Endothelial cell of umbilical vein (primary cell): ENCODE measurements at regions not wholly inside any gene's neighbourhood (a gene's known extent, or its start where the extent isn't known, plus 50 kb on each side); places are given as distances from the start of the nearest gene placed in this dataset.

Experiments
- BruUV-seq: library from RNA; stranded (reverse); fragments of 400-500 nt; replicated peaks from 2 replicates; lab custom pipeline; 2021; lab: Mats Ljungman, UMichigan
- CTCF ChIA-PET: fragments of 300-600, 350-600 bp; sonication (Branson Sonifier 250); formaldehyde crosslinking; loops from one replicate; lab custom pipeline; 2021; ENCODE audit warnings: antibody characterized with exemption, inconsistent platforms; lab: Charles Lee
- POLR2A ChIA-PET: fragments of 300-600, 350-600 bp; sonication (Branson Sonifier 250); formaldehyde crosslinking; loops from one replicate; lab custom pipeline; 2021; ENCODE audit warnings: antibody characterized with exemption, inconsistent platforms; lab: Charles Lee
- DNase-seq: peaks from one replicate; pipeline ENCODE4 v3.0.0-alpha.2; 2011; ENCODE audit warnings: low read depth, low spot score
- FAIRE-seq: peaks from 2 replicates; lab custom pipeline; 2011; peaks lifted over from hg19 to GRCh38; lab: Jason Lieb, UNC
- H2AFZ ChIP-seq: 2 replicates; pipeline ENCODE4 v1.6.0; 2012; ENCODE audit warnings: low read depth, low read length, control low read depth, inconsistent platforms
- H3K27ac ChIP-seq: 2 replicates; pipeline ENCODE4 v1.5.1; 2011; ENCODE audit warnings: low read depth, mild to moderate bottlenecking, control low read depth, low read length, moderate library complexity; ENCODE audit not compliant: insufficient read depth
- H3K27me3 ChIP-seq, 2 experiments: 2 replicates each; pipeline versions ENCODE4 v1.6.0 to v1.6.1; 2011; ENCODE audit warnings: low read length in 2 of 2, mixed read lengths in 1 of 2; ENCODE audit not compliant: control insufficient read depth in 2 of 2, insufficient read depth in 2 of 2
- H3K36me3 ChIP-seq, 2 experiments: 2 replicates in 1 of 2; 3 replicates in 1 of 2; pipeline ENCODE4 v1.5.1; 2011; ENCODE audit warnings: low read length in 2 of 2, mild to moderate bottlenecking in 1 of 2, moderate library complexity in 1 of 2; ENCODE audit not compliant: control insufficient read depth in 2 of 2, insufficient read depth in 2 of 2; ENCODE audit errors: extremely low read depth in 1 of 2
- H3K4me1 ChIP-seq: 3 replicates; pipeline ENCODE4 v1.5.1; 2011; ENCODE audit warnings: mild to moderate bottlenecking, low read length; ENCODE audit not compliant: control insufficient read depth, insufficient read depth; ENCODE audit errors: extremely low read depth
- H3K4me2 ChIP-seq: 2 replicates; pipeline ENCODE4 v1.6.1; 2011; ENCODE audit warnings: low read length, control low read depth, mixed read lengths; ENCODE audit not compliant: insufficient read depth
- H3K4me3 ChIP-seq, 3 experiments: fragments of 200-600 bp in 1 of 3; sonication (generic), shearing (Covaris generic) in 1 of 3; replicated peaks in 1 of 3; 2 replicates each; pipeline ENCODE4 v1.5.1; 2011 to 2016; ENCODE audit warnings: control low read depth in 3 of 3, low read length in 3 of 3, mild to moderate bottlenecking in 2 of 3, inconsistent platforms in 1 of 3, low read depth in 1 of 3, moderate library complexity in 1 of 3; ENCODE audit not compliant: insufficient read depth in 1 of 3
- H3K79me2 ChIP-seq: 2 replicates; pipeline ENCODE4 v1.6.0; 2012; ENCODE audit warnings: low read length, inconsistent platforms; ENCODE audit not compliant: control insufficient read depth, insufficient read depth
- H3K9ac ChIP-seq: replicated peaks from 2 replicates; pipeline ENCODE3; 2011; ENCODE audit warnings: low read length, control low read depth; ENCODE audit not compliant: insufficient read depth; ENCODE audit errors: extremely low read depth
- H3K9me1 ChIP-seq: replicated peaks from 3 replicates; pipeline ENCODE4 v1.6.0; 2011; ENCODE audit warnings: mild to moderate bottlenecking, low read length; ENCODE audit not compliant: control insufficient read depth, insufficient read depth; ENCODE audit errors: extremely low read depth
- H3K9me3 ChIP-seq: replicated peaks from 2 replicates; pipeline ENCODE4 v1.5.1; 2012; ENCODE audit warnings: low read length, inconsistent platforms; ENCODE audit not compliant: control insufficient read depth, insufficient read depth
- H4K20me1 ChIP-seq: replicated peaks from 2 replicates; pipeline ENCODE3; 2011; ENCODE audit warnings: mild to moderate bottlenecking, low read length; ENCODE audit not compliant: control insufficient read depth, insufficient read depth; ENCODE audit errors: extremely low read depth
- CTCF ChIP-seq, 2 donors: IDR thresholded peaks; 1 replicate in 1 of 2; 2 replicates in 1 of 2; pipeline ENCODE4 v1.5.1; 2011; ENCODE audit warnings: low read length in 2 of 2, mild to moderate bottlenecking in 2 of 2, moderate library complexity in 2 of 2, control low read depth in 1 of 2, inconsistent platforms in 1 of 2, low read depth in 1 of 2; ENCODE audit not compliant: insufficient read depth in 1 of 2; ENCODE audit errors: extremely low read depth in 1 of 2
- EZH2 ChIP-seq: IDR thresholded peaks from 2 replicates; pipeline ENCODE4 v1.6.1; 2012; ENCODE audit warnings: borderline replicate concordance, low read depth, mild to moderate bottlenecking, moderate library complexity, low read length, inconsistent platforms; ENCODE audit not compliant: severe bottlenecking
- FOS ChIP-seq: IDR thresholded peaks from 2 replicates; pipeline ENCODE4 v1.6.1; 2011; ENCODE audit warnings: mild to moderate bottlenecking, low read length, moderate library complexity, borderline replicate concordance; ENCODE audit not compliant: insufficient read depth
- GATA2 ChIP-seq: IDR thresholded peaks from 2 replicates; pipeline ENCODE4 v1.7.0; 2011; ENCODE audit warnings: low read depth, mild to moderate bottlenecking, moderate library complexity, mixed read lengths, low read length; ENCODE audit not compliant: insufficient read length, insufficient read depth
- JUN ChIP-seq: IDR thresholded peaks from 2 replicates; pipeline ENCODE4 v1.6.1; 2011; ENCODE audit warnings: borderline replicate concordance, low read depth; ENCODE audit not compliant: insufficient read length, insufficient read depth
- MAX ChIP-seq: IDR thresholded peaks from 2 replicates; pipeline ENCODE4 v1.6.1; 2011; ENCODE audit not compliant: insufficient read depth, insufficient read length
- MYC ChIP-seq: IDR thresholded peaks from one replicate; pipeline ENCODE4 v1.6.1; 2011; ENCODE audit warnings: mild to moderate bottlenecking, low read depth, low read length
- POLR2A ChIP-seq: IDR thresholded peaks from 2 replicates; pipeline ENCODE4 v1.6.1; 2012; ENCODE audit warnings: low read depth, mild to moderate bottlenecking, control low read depth, low read length
- POLR2AphosphoS5 ChIP-seq: IDR thresholded peaks from 2 replicates; pipeline ENCODE4 v1.6.1; 2012; ENCODE audit warnings: low read depth, mild to moderate bottlenecking, control low read depth, low read length, moderate library complexity; ENCODE audit not compliant: insufficient read depth
- dilution Hi-C: fragments of 300-500 bp; cut with MboI; formaldehyde crosslinking; loops from one replicate; pipeline ENCODE4 v1.15.0; 2019; ENCODE audit warnings: low sequenced_read_pairs; ENCODE audit not compliant: extremely low pct_ligation_motif_present
- intact Hi-C: fragments of 100-400 bp; cut with micrococcal nuclease; formaldehyde crosslinking; loops from one replicate; pipeline ENCODE4 v1.10.0; 2022

- no TSS peak for BruUV-seq
- DNase-seq: no peak
- TF ChIP-seq EZH2 (no peak), JUN (no peak), MAX (no peak)
- dilution Hi-C loops (no loop called here), intact Hi-C loops (no loop called here)
- CTCF ChIA-PET: no interaction called here
- Histone ChIP-seq H3K9ac (no peak overlapping the region), H3K79me2 (no peaks in the 10 kb centered on the region), H4K20me1 (no peaks in the 10 kb centered on the region), H3K9me1 (no peaks in the 10 kb centered on the region), H3K4me1 (no peaks in the 10 kb centered on the region), H3K27ac (no peak overlapping the region), H3K4me3 (no peak overlapping the region), H3K9me3 (peaks cover 2% of the 10 kb centered on the region), H2AFZ (no peak overlapping the region), H3K27me3 (no peaks in the 10 kb centered on the region), H3K36me3 (no peaks in the 10 kb centered on the region), H3K4me2 (no peak overlapping the region)
- FAIRE-seq: no peak
- POLR2A ChIA-PET: no interaction called here
These were observed 138.9 kb upstream of the DCC start for GRCh38 chr18:52200921-52201663.

GRCh38 chr18:52208646-52209045 is 131.4 kb upstream of the DCC start:
- H3K4me1 ChIP-seq: no peaks in the 10 kb centered on the region
- no peaks in the 10 kb centered on the region for H3K9me1 ChIP-seq
- ChIA-PET POLR2A (no interaction called here), CTCF (no interaction called here)
- FAIRE-seq (no peak), DNase-seq (no peak)
- H3K4me2 ChIP-seq: no peak overlapping the region
- no peaks in the 10 kb centered on the region for H3K27me3 ChIP-seq
- no peak overlapping the region for H3K27ac ChIP-seq
- H3K4me3 ChIP-seq: no peak overlapping the region
- BruUV-seq: no TSS peak
- no peaks in the 10 kb centered on the region for H3K36me3 ChIP-seq
- H2AFZ ChIP-seq: no peak overlapping the region
- dilution Hi-C loops (no loop called here), intact Hi-C loops (no loop called here)
- TF ChIP-seq JUN (no peak), MYC (no peak), CTCF (IDR thresholded peaks at IDR 0.05; ENCODE audit: extremely low read depth in 1 of 2, insufficient read depth in 1 of 2, low read depth in 1 of 2, low read length in 2 of 2) (no peak), POLR2A (no peak), EZH2 (no peak), GATA2 (no peak), POLR2AphosphoS5 (no peak), FOS (no peak), MAX (no peak)
- no peaks in the 10 kb centered on the region for H3K79me2 ChIP-seq
- no peaks in the 10 kb centered on the region for H3K9me3 ChIP-seq
- no peak overlapping the region for H3K9ac ChIP-seq
- H4K20me1 ChIP-seq: no peaks in the 10 kb centered on the region
